ENCODE measurements at regions not wholly inside any gene's neighbourhood (a gene's known extent, or its start where the extent isn't known, plus 50 kb on each side); places are given as distances from the start of the nearest gene placed in this dataset.

DNA sequence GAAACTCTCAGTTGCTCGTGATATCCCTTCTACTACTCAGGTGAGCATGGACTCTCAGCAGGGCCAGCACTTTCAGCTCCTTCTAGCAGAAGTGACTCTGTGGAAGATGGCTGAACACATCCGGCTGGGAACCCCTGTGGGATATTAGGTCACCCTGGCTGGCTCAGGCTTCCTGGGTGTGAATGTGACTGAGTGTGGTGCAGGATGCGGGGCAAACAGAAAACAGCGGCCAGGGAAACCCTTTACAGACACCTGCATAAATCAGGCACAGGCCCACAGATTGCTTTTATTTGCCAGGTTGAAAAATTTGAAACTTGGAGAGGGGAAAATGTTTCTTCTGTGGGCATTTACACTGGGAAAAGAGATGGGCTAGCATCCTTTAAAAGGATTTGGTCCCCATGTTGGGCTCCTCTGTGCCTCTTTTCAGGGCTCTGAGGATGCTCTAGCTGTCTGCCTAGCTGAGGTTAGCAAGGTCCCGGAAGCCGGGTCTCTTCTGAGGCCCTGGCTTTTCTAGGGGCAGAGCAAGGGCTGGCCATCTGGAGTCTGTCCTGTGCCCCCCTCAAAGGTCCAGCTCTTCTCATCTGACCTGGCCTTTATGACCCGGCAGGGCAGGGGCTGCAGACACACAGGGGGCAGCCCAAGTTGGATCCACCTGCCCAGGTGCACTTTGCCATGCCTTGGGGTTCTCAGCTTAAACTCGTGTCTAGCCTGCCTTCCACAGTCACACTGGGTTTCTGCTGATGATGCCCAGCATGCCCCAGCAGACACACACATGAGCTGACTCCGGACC is 243.0 kb downstream of the SIPA1L2 start:
- TF ChIP-seq, protein P1, sequence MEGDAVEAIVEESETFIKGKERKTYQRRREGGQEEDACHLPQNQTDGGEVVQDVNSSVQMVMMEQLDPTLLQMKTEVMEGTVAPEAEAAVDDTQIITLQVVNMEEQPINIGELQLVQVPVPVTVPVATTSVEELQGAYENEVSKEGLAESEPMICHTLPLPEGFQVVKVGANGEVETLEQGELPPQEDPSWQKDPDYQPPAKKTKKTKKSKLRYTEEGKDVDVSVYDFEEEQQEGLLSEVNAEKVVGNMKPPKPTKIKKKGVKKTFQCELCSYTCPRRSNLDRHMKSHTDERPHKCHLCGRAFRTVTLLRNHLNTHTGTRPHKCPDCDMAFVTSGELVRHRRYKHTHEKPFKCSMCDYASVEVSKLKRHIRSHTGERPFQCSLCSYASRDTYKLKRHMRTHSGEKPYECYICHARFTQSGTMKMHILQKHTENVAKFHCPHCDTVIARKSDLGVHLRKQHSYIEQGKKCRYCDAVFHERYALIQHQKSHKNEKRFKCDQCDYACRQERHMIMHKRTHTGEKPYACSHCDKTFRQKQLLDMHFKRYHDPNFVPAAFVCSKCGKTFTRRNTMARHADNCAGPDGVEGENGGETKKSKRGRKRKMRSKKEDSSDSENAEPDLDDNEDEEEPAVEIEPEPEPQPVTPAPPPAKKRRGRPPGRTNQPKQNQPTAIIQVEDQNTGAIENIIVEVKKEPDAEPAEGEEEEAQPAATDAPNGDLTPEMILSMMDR (IDR thresholded peaks at IDR 0.05): no peak
- TF ChIP-seq POLR2A (IDR thresholded peaks at IDR 0.05): no peak

Data from Peyer's patch (tissue), 4 donors.